ENCODE measurements at regions not wholly inside any gene's neighbourhood (a gene's known extent, or its start where the extent isn't known, plus 50 kb on each side); places are given as distances from the start of the nearest gene placed in this dataset.
"Not testable (repeated sequence)": the region's sequence is repeated elsewhere in the genome, so short reads cannot be mapped to it uniquely, and the experiment has no call there.

DNA sequence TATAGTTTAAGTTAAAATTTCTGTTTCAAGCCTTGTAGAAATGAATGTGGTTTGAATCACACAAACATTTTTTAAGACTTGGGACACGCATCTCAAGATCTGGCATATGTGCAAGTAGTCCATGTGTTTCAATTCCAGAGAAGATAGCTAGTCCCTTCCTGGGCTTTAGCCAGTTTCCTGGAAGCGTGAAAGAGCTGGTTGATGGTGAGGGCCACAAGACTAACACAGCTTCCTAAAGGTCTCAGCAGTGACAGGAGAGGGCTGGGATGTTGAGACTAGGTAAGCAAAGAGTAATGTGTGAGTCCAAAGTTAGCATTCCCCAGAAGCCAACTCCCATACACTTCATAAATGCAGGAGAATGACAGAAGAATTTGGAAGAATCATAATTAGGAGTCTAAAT lies 111.9 kb upstream of the MAP2 start:
- TF ChIP-seq ZFX (IDR thresholded peaks at IDR 0.05; ENCODE audit: borderline replicate concordance) (no peak), CTCF (IDR thresholded peaks at IDR 0.05) (no peak)

GRCh38 chr2:209312450-209312849 lies 111.4 kb upstream of the MAP2 start:
- not testable (repeated sequence) for H3K27ac ChIP-seq

More for the DNA sequence above, 111.9 kb upstream of the MAP2 start:
- no peak overlapping the region for H3K27ac ChIP-seq

DNA sequence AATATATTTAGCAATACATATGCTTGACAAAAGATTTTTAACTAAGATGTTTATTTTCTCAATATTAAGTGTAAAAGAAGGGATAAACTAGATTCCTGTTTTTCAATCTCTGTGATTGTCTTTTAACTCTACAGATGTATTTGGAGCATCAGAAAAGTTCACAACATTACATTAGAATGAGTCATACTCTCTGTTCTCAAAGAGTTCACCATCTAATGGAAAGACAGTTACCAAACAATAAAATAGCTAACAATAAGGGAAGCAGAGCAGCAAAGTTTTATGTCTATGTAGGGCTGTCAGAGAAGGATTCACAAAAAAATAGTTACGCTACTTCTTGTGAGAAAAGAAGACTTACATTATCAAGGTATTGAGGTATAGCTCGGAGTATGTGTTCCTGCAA lies 109.2 kb upstream of the MAP2 start:
- no peak for TF ChIP-seq ZFX (IDR thresholded peaks at IDR 0.05; ENCODE audit: borderline replicate concordance)
- no peak for TF ChIP-seq CTCF (IDR thresholded peaks at IDR 0.05)

DNA sequence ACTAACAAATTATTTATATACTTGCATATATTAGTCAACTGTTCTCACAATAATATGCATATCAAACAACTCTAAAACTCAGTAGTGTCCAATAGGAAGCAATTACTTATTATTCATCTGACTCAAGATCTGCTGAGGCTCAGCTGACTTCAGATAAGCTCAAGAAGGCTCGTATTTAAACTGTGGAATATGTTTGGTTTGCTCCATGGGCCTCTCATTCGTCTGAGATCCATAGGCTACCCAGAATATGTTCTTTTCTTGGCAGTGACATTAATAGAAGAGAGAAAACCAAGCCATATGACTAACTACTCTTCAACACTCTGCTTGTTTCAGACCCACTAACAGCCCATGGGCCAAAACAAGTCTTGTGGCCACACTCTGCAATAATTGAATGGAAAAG lies 107.7 kb upstream of the MAP2 start:
- TF ChIP-seq ZFX (IDR thresholded peaks at IDR 0.05; ENCODE audit: borderline replicate concordance) (no peak), CTCF (IDR thresholded peaks at IDR 0.05) (no peak)
- H3K27ac ChIP-seq, result no peak overlapping the region

More for the DNA sequence above, 109.2 kb upstream of the MAP2 start:
- H3K27ac ChIP-seq, result no peak overlapping the region

GRCh38 chr2:209321076-209321475 lies 102.8 kb upstream of the MAP2 start:
- TF ChIP-seq ZFX (IDR thresholded peaks at IDR 0.05; ENCODE audit: borderline replicate concordance), result no peak
- no peak for TF ChIP-seq CTCF (IDR thresholded peaks at IDR 0.05)
- no peak overlapping the region for H3K27ac ChIP-seq

GRCh38 chr2:209321581-209321980 lies 102.3 kb upstream of the MAP2 start:
- TF ChIP-seq ZFX (IDR thresholded peaks at IDR 0.05; ENCODE audit: borderline replicate concordance), result no peak
- TF ChIP-seq CTCF (IDR thresholded peaks at IDR 0.05), result no peak
- no peak overlapping the region for H3K27ac ChIP-seq

GRCh38 chr2:209322041-209322440 lies 101.8 kb upstream of the MAP2 start:
- TF ChIP-seq ZFX (IDR thresholded peaks at IDR 0.05; ENCODE audit: borderline replicate concordance) (no peak), CTCF (IDR thresholded peaks at IDR 0.05) (peak; percentile 18; the same call in 1 of the 2 replicates)
- H3K27ac ChIP-seq, result no peak overlapping the region

- TF ChIP-seq ZFX (IDR thresholded peaks at IDR 0.05; ENCODE audit: borderline replicate concordance) (no peak), CTCF (IDR thresholded peaks at IDR 0.05) (no peak)
- no peak overlapping the region for H3K27ac ChIP-seq
These were observed 100.8 kb upstream of the MAP2 start for GRCh38 chr2:209322905-209323512.

Measured in 22Rv1 (cell line).